Ovary (tissue), 7 donors: ENCODE measurements at regions not wholly inside any gene's neighbourhood (a gene's known extent, or its start where the extent isn't known, plus 50 kb on each side); places are given as distances from the start of the nearest gene placed in this dataset.

Experiments used
- DNase-seq, 5 donors: peaks; one replicate each; pipeline ENCODE4 v3.0.0-alpha.2; 2019 to 2020
- H3K27ac ChIP-seq, 2 donors: fragments of 200-600 bp; one replicate each; pipeline versions ENCODE4 v1.5.1 to v1.8.0; 2019 to 2022
- H3K27me3 ChIP-seq: fragments of 200-600 bp; one replicate; pipeline ENCODE4 v1.8.0; 2022
- H3K36me3 ChIP-seq: fragments of 200-600 bp; sonication (generic); one replicate; pipeline ENCODE4 v1.5.1; 2019
- H3K4me1 ChIP-seq: one replicate; pipeline ENCODE4 v1.8.1; 2013; ENCODE audit warnings: mild to moderate bottlenecking, moderate library complexity; ENCODE audit not compliant: insufficient read depth
- H3K4me3 ChIP-seq: fragments of 200-600 bp; sonication (generic); one replicate; pipeline ENCODE4 v1.5.1; 2017
- H3K9me3 ChIP-seq, 2 donors: fragments of 200-600 bp in 1 of 2; sonication (generic) in 1 of 2; one replicate each; pipeline versions ENCODE4 v1.5.1 to v1.8.1; 2013 to 2019; ENCODE audit warnings: mild to moderate bottlenecking in 1 of 2, moderate library complexity in 1 of 2
- EP300 ChIP-seq: sonication (generic); formaldehyde crosslinking; IDR thresholded peaks from one replicate; pipeline ENCODE4 v1.6.1; 2017; ENCODE audit warnings: antibody characterized with exemption
- POLR2A ChIP-seq: fragments of 450-650 bp; IDR thresholded peaks from one replicate; pipeline ENCODE4 v1.6.1; 2017; ENCODE audit warnings: antibody characterized with exemption, mild to moderate bottlenecking, moderate library complexity
- WGBS, 3 donors: extraction: QIAGEN DNeasy Blood & Tissue Kit in 1 of 3; methylation state at CpG; one replicate each; pipeline versions ENCODE4 v1.1.5 to v1.1.7; 2013 to 2017; 5-methylcytosine and 5-hydroxymethylcytosine counted together
- intact Hi-C, 4 donors: fragments of 100-400 bp; cut with DNase I; formaldehyde crosslinking; loops; one replicate each; pipeline versions ENCODE4 v1.11.0 to v1.15.1; 2022 to 2023
- TF ChIP-seq, protein P1 (sequence below), 3 donors: fragments of 450-650 bp in 2 of 3; fragments of 200-600 bp in 1 of 3; IDR thresholded peaks; one replicate each; pipeline versions ENCODE4 v1.5.1 to v1.8.0; 2016 to 2022; ENCODE audit warnings: antibody characterized with exemption in 3 of 3, mild to moderate bottlenecking in 1 of 3
- donor health status: DM: no; HTN: no; CAD: no; lungs with moderate emphysema.
- donor health status: DM: no; HTN: no; CAD: no.
- donor health status: Bipolar disorder and iron deficiency.
- donor health status: DM: no; HTN: no; CAD: no.
- donor health status: DM: yes; HTN: yes; CAD: no.

DNA sequence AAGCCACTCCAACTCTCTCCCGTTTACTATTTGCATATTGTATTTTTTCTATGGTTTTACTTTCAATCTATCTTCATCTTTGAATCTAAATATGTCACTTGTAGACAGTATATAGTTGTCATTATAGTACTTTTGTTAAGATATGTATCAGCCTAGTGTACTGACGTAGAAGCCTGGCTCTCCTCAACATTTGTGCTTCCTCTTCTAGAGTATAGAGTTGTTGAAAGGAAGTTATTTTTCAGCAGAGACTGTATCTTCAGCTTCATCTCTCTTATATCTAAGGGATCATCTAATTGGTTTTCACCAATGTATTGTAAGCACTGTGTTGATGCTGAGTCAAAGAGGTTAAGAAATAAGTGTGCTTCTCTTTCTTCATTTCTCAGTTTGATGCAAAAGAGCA lies 192.8 kb downstream of the LMO4 start:
- intact Hi-C loops, result no loop called here
- Histone ChIP-seq H3K36me3 (no peaks in the 10 kb centered on the region), H3K27me3 (no peaks in the 10 kb centered on the region), H3K4me1 (peaks cover 7% of the 10 kb centered on the region), H3K9me3 (no peaks in the 10 kb centered on the region), H3K4me3 (no peak overlapping the region), H3K27ac (no peak overlapping the region)
- TF ChIP-seq, protein P1, sequence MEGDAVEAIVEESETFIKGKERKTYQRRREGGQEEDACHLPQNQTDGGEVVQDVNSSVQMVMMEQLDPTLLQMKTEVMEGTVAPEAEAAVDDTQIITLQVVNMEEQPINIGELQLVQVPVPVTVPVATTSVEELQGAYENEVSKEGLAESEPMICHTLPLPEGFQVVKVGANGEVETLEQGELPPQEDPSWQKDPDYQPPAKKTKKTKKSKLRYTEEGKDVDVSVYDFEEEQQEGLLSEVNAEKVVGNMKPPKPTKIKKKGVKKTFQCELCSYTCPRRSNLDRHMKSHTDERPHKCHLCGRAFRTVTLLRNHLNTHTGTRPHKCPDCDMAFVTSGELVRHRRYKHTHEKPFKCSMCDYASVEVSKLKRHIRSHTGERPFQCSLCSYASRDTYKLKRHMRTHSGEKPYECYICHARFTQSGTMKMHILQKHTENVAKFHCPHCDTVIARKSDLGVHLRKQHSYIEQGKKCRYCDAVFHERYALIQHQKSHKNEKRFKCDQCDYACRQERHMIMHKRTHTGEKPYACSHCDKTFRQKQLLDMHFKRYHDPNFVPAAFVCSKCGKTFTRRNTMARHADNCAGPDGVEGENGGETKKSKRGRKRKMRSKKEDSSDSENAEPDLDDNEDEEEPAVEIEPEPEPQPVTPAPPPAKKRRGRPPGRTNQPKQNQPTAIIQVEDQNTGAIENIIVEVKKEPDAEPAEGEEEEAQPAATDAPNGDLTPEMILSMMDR (IDR thresholded peaks at IDR 0.05), result no peak
- TF ChIP-seq POLR2A (no peak), EP300 (no peak)
- WGBS, 3 donors, result 94 to 98% (median 97%) methylated on average over 2 of the region's 2 CpGs
- no peak for DNase-seq

DNA sequence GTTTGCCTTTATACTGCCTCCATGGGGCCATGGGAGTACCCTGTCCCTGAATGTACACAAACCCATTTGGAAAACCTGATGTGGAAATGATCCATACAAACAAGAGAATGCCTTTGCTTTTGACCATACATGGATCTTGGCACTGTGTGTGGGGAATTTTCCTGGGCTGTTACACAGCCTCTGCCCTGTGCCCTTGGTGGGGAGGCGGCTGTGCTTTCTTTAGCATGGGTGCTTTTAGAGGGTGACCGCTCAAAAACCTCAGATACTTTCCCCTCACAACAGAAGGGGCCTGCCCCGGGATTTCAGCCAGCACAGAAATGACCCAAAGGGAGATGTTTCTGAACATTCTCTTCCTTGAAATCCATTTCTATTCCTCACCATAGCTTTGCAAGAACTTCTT lies 194.8 kb downstream of the LMO4 start:
- DNase-seq, result peak in 2 of 5 donors; percentile 13 to 41
- intact Hi-C loops, result no loop called here
- Histone ChIP-seq H3K4me3 (no peak overlapping the region), H3K4me1 (peaks cover 7% of the 10 kb centered on the region), H3K9me3 (no peaks in the 10 kb centered on the region), H3K27me3 (no peaks in the 10 kb centered on the region), H3K27ac (no peak overlapping the region), H3K36me3 (no peaks in the 10 kb centered on the region)
- WGBS, 3 donors, result 4 to 22% (median 12%) methylated on average over 3 of the region's 3 CpGs
- TF ChIP-seq POLR2A (no peak), EP300 (no peak)
- TF ChIP-seq, protein P1 (IDR thresholded peaks at IDR 0.05), result no peak

DNA sequence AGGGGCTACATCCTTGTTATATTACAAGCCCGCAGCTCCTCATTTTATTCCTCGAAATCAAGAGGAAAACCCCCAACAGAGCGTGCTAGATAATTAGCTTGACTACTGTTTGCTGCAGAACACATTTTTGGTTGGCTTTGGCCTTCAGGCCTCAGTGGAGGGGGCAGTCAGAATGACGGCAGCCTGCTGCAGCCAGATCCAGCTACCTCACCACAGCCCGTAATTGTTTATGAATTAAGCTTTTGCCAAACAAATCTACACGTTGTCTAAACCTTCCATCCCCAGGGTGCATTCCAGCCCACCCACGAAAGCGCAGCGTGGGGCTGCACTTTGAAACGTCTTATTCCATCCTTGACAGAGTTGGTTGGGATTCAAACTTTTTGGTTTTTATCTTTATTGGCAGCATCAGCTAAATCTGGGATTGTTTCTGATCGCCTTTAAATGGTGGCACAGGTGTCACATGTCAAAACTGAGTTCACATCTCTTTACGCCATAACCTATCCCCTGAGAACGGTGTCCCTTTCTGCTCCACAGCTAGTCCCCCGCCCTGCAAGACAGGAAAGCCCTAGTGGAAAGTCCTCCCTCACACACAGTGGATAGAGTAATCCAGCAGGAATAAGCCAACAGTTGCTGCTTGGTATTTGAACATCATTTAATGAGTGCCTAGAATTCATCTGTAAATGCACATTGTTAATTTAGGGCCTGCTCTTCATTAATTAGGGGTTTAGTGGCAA lies 195.5 kb downstream of the LMO4 start:
- Histone ChIP-seq H3K9me3 (no peaks in the 10 kb centered on the region), H3K36me3 (no peaks in the 10 kb centered on the region), H3K27me3 (no peaks in the 10 kb centered on the region), H3K27ac (no peak overlapping the region), H3K4me3 (no peak overlapping the region), H3K4me1 (peaks cover 7% of the 10 kb centered on the region)
- intact Hi-C loops, result no loop called here
- WGBS, 3 donors, result 16 to 19% (median 18%) methylated on average over 14 of the region's 14 CpGs
- DNase-seq, result no peak
- TF ChIP-seq EP300 (no peak), POLR2A (no peak)
- TF ChIP-seq, protein P1 (IDR thresholded peaks at IDR 0.05), result no peak

DNA sequence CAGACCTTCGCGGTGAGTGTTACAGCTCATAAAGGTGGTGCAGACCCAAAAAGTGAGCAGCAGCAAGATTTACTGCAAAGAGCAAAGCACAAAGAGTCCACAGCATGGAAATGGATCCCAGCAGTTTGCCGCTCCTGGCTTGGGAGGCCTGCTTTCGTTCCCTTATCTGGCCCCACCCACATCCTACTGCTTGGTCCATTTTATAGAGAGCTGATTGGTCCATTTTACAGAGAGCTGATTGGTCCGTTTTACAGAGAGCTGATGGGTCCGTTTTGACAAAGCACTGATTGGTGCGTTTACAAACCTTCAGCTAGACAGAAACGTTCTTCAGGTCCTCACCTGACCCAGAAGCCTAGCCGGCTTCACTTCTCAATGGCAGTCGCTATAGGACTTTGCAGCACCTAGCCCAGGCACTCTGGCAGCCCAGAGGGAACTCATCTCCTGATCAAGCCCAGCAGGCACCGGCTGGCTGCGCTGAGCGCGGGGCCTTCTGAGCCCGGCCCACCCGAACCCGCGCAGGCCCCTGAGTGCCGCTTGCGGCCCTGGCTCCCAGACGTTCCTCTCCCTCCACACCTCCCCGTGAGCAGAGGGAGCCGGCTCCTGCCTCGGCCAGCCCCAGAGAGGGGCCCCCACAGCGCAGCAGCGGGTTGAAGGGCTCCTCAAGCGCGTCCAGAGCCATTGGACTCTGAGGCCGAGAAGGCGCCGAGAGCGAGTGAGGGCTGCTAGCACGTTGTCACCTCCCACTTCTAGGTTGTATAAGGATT lies 200.3 kb downstream of the LMO4 start:
- DNase-seq, result no peak
- Histone ChIP-seq H3K4me3 (no peak overlapping the region), H3K9me3 (no peaks in the 10 kb centered on the region), H3K36me3 (no peaks in the 10 kb centered on the region), H3K27ac (no peak overlapping the region), H3K4me1 (peaks cover under 1% of the 10 kb centered on the region), H3K27me3 (no peaks in the 10 kb centered on the region)
- TF ChIP-seq, protein P1 (IDR thresholded peaks at IDR 0.05), result no peak
- TF ChIP-seq POLR2A (no peak), EP300 (no peak)
- intact Hi-C loops, result no loop called here
- 95 to 98% (median 97%) methylated on average over 33 of the region's 33 CpGs for WGBS, 3 donors
